IMR-90 (cell line): ENCODE measurements at regions not wholly inside any gene's neighbourhood (a gene's known extent, or its start where the extent isn't known, plus 50 kb on each side); places are given as distances from the start of the nearest gene placed in this dataset.

Experiments
- ATAC-seq: fragments of 200-7000 bp; cut with Tn5 transposase; 2 replicates; pipeline ENCODE4 v1.9.1; 2020; ENCODE audit warnings: low read depth, mild to moderate bottlenecking, moderate library complexity
- BruUV-seq: library from RNA; stranded (reverse); fragments of 400-500 nt; replicated peaks from 2 replicates; lab custom pipeline; 2021; lab: Mats Ljungman, UMichigan
- CTCF ChIA-PET: fragments of 300-600 bp; formaldehyde crosslinking; extraction: SDS; loops from one replicate; lab custom pipeline; 2021; ENCODE audit warnings: antibody characterized with exemption; lab: Yijun Ruan, JAX
- POLR2A ChIA-PET: fragments of 300-600 bp; sonication (Branson Sonifier 250); formaldehyde crosslinking; loops from one replicate; lab custom pipeline; 2022; ENCODE audit warnings: antibody characterized with exemption; ENCODE audit not compliant: unreplicated experiment; lab: Charles Lee
- DNase-seq: peaks from one replicate; pipeline ENCODE4 v3.0.0; 2013
- H2AFZ ChIP-seq: replicated peaks from 2 replicates; pipeline ENCODE3; 2013; ENCODE audit warnings: low read length, mild to moderate bottlenecking; ENCODE audit not compliant: poor library complexity
- H2AK5ac ChIP-seq: 2 replicates; pipeline ENCODE4 v1.6.1; 2013; ENCODE audit warnings: low read depth, low read length, inconsistent platforms
- H2AK9ac ChIP-seq: replicated peaks from 2 replicates; pipeline ENCODE3; 2013; ENCODE audit warnings: mild to moderate bottlenecking, low read depth, low read length, moderate library complexity; ENCODE audit not compliant: poor library complexity
- H2BK120ac ChIP-seq: 2 replicates; pipeline ENCODE4 v1.6.1; 2013; ENCODE audit warnings: low read depth, low read length, inconsistent platforms
- H2BK15ac ChIP-seq: 3 replicates; pipeline ENCODE4 v1.6.1; 2013; ENCODE audit warnings: low read depth, low read length, inconsistent platforms
- H2BK20ac ChIP-seq: 2 replicates; pipeline ENCODE4 v1.6.1; 2013; ENCODE audit warnings: low read depth, mild to moderate bottlenecking, inconsistent platforms, low read length, moderate library complexity
- H2BK5ac ChIP-seq: 2 replicates; pipeline ENCODE4 v1.6.1; 2013; ENCODE audit warnings: mild to moderate bottlenecking, low read depth, low read length, inconsistent platforms; ENCODE audit not compliant: poor library complexity, severe bottlenecking
- H3K14ac ChIP-seq: replicated peaks from 2 replicates; pipeline ENCODE4 v1.6.1; 2013; ENCODE audit warnings: low read depth, low read length, inconsistent platforms
- H3K18ac ChIP-seq: 2 replicates; pipeline ENCODE4 v1.6.1; 2013; ENCODE audit warnings: low read depth, low read length, control low read depth
- H3K23ac ChIP-seq: 2 replicates; pipeline ENCODE4 v1.6.1; 2013; ENCODE audit warnings: low read depth, low read length, inconsistent platforms
- H3K27ac ChIP-seq: 2 replicates; pipeline ENCODE4 v1.5.1; 2013; ENCODE audit warnings: mild to moderate bottlenecking, control low read depth, low read length; ENCODE audit not compliant: insufficient read depth
- H3K27me3 ChIP-seq: 2 replicates; pipeline ENCODE4 v1.6.1; 2013; ENCODE audit warnings: low read length; ENCODE audit not compliant: control insufficient read depth, insufficient read depth
- H3K36me3 ChIP-seq: 2 replicates; pipeline ENCODE4 v1.6.1; 2013; ENCODE audit warnings: low read length, mixed read lengths; ENCODE audit not compliant: control insufficient read depth, insufficient read depth
- H3K4ac ChIP-seq: 2 replicates; pipeline ENCODE4 v1.6.1; 2013; ENCODE audit warnings: low read depth, low read length, inconsistent platforms
- H3K4me1 ChIP-seq: 2 replicates; pipeline ENCODE4 v1.6.1; 2013; ENCODE audit warnings: low read length, mixed read lengths; ENCODE audit not compliant: control insufficient read depth, insufficient read depth
- H3K4me2 ChIP-seq: 2 replicates; pipeline ENCODE4 v1.6.1; 2013; ENCODE audit warnings: low read depth, mild to moderate bottlenecking, control low read depth, low read length, moderate library complexity
- H3K4me3 ChIP-seq: 2 replicates; pipeline ENCODE4 v1.5.1; 2013; ENCODE audit warnings: low read depth, mild to moderate bottlenecking, control low read depth, low read length, moderate library complexity; ENCODE audit not compliant: insufficient read depth
- H3K56ac ChIP-seq: 2 replicates; pipeline ENCODE4 v1.6.1; 2013; ENCODE audit warnings: low read length, inconsistent platforms; ENCODE audit not compliant: insufficient read depth; ENCODE audit errors: extremely low read depth
- H3K79me1 ChIP-seq, 2 experiments: 2 replicates each; pipeline ENCODE4 v1.6.1; 2013; ENCODE audit warnings: low read length in 2 of 2, inconsistent platforms in 1 of 2, low read depth in 1 of 2
- H3K9ac ChIP-seq: 2 replicates; pipeline ENCODE4 v1.6.1; 2013; ENCODE audit warnings: low read depth, low read length, control low read depth
- H3K9me1 ChIP-seq: 2 replicates; pipeline ENCODE4 v1.6.1; 2013; ENCODE audit warnings: low read length, inconsistent platforms; ENCODE audit not compliant: insufficient read depth
- H3K9me3 ChIP-seq: 2 replicates; pipeline ENCODE4 v1.6.1; 2013; ENCODE audit warnings: low read length; ENCODE audit not compliant: control insufficient read depth, insufficient read depth
- H4K20me1 ChIP-seq: 2 replicates; pipeline ENCODE4 v1.6.1; 2013; ENCODE audit warnings: low read length, inconsistent platforms; ENCODE audit not compliant: insufficient read depth
- H4K5ac ChIP-seq: 2 replicates; pipeline ENCODE4 v1.6.1; 2013; ENCODE audit warnings: mild to moderate bottlenecking, low read depth, low read length, control low read depth
- H4K8ac ChIP-seq, 2 experiments: 2 replicates each; pipeline ENCODE4 v1.6.1; 2013; ENCODE audit warnings: low read depth in 2 of 2, low read length in 2 of 2, control low read depth in 1 of 2, inconsistent platforms in 1 of 2
- H4K91ac ChIP-seq: 2 replicates; pipeline ENCODE4 v1.6.1; 2013; ENCODE audit warnings: low read depth, low read length, inconsistent platforms; ENCODE audit not compliant: insufficient read depth
- BHLHE40 ChIP-seq: fragments of 150-350 bp; IDR thresholded peaks from 2 replicates; pipeline ENCODE4 v1.6.1; 2016; ENCODE audit warnings: mild to moderate bottlenecking, low read depth, low read length
- CEBPB ChIP-seq: IDR thresholded peaks from 2 replicates; pipeline ENCODE4 v1.6.1; 2012; ENCODE audit warnings: low read depth, low read length, improper control_type of control experiment
- CHD1 ChIP-seq: IDR thresholded peaks from 2 replicates; pipeline ENCODE4 v1.6.1; 2012; ENCODE audit warnings: low read depth, low read length, improper control_type of control experiment
- FOS ChIP-seq: fragments of 150-350 bp; IDR thresholded peaks from 2 replicates; pipeline ENCODE4 v1.6.1; 2016; ENCODE audit warnings: low read depth, low read length
- MAFK ChIP-seq: IDR thresholded peaks from 2 replicates; pipeline ENCODE4 v1.6.1; 2012; ENCODE audit warnings: low read depth, low read length, improper control_type of control experiment
- MAZ ChIP-seq: IDR thresholded peaks from 2 replicates; pipeline ENCODE4 v1.6.1; 2012; ENCODE audit warnings: low read depth, mild to moderate bottlenecking, low read length, improper control_type of control experiment, moderate library complexity, borderline replicate concordance
- MXI1 ChIP-seq: IDR thresholded peaks from 2 replicates; pipeline ENCODE4 v1.6.1; 2012; ENCODE audit warnings: low read depth, mild to moderate bottlenecking, low read length, moderate library complexity, borderline replicate concordance
- RAD21 ChIP-seq: IDR thresholded peaks from 2 replicates; pipeline ENCODE4 v1.6.1; 2012; ENCODE audit warnings: low read length, improper control_type of control experiment
- RCOR1 ChIP-seq: IDR thresholded peaks from 2 replicates; pipeline ENCODE4 v1.6.1; 2012; ENCODE audit warnings: mild to moderate bottlenecking, low read length, improper control_type of control experiment; ENCODE audit not compliant: insufficient replicate concordance
- RFX5 ChIP-seq: IDR thresholded peaks from 2 replicates; pipeline ENCODE4 v1.8.0; 2012; ENCODE audit warnings: low read depth, mild to moderate bottlenecking, low read length, moderate library complexity
- dilution Hi-C: fragments of 300-500 bp; cut with HindIII; formaldehyde crosslinking; loops from one replicate; pipeline ENCODE4 v1.14.3; 2018; ENCODE audit warnings: low sequenced_read_pairs; ENCODE audit not compliant: unreplicated experiment
- in situ Hi-C: fragments of 300-500 bp; cut with MboI; formaldehyde crosslinking; loops from 3 replicates; pipeline ENCODE4 v1.14.3; 2019; ENCODE audit warnings: low sequenced_read_pairs, inconsistent platforms, mixed read lengths
- intact Hi-C: fragments of 100-400 bp; cut with micrococcal nuclease; formaldehyde crosslinking; loops from 2 replicates; pipeline ENCODE4 v1.10.0; 2022
- TF ChIP-seq, protein P1 (sequence below): conservative IDR thresholded peaks from 2 replicates; pipeline ENCODE4 v1.5.1; 2012; ENCODE audit warnings: mild to moderate bottlenecking, low read depth, low read length, improper control_type of control experiment
- TF ChIP-seq, protein P2 (sequence below): fragments of 150-350 bp; IDR thresholded peaks from 2 replicates; pipeline ENCODE4 v1.6.1; 2017; ENCODE audit warnings: mild to moderate bottlenecking, antibody characterized with exemption, low read length, low read depth
- TF ChIP-seq, protein P3 (sequence below): fragments of 150-350 bp; IDR thresholded peaks from 2 replicates; pipeline ENCODE4 v1.6.1; 2016; ENCODE audit warnings: low read depth, mild to moderate bottlenecking, low read length, moderate library complexity, borderline replicate concordance

DNA sequence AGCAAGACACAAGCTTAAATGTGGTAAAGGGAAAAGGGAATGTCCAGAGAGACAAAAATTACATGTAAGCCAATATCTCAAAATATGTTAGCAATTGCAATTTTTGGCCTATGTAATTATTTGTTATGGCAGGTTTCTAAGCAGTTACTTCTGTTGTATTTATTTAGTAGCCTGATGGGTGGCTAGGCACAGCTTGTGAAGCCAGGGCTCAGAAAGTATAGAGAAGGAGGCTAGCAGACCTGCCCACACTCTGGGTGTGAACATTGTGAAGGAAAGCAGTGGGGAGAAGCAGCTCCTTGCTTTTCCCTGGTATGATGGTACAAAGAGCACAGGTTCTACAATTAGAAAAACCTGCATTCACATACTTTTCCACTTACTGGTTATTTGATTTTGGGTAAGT is 196.5 kb upstream of the PGR start:
- Histone ChIP-seq H3K56ac (no peak overlapping the region), H2BK120ac (no peak overlapping the region), H3K36me3 (no peaks in the 10 kb centered on the region), H3K79me1 (no peaks in the 10 kb centered on the region), H3K23ac (no peak overlapping the region), H3K9ac (no peak overlapping the region), H2BK20ac (no peak overlapping the region), H2AK5ac (no peak overlapping the region), H4K20me1 (no peaks in the 10 kb centered on the region), H3K4me3 (no peak overlapping the region), H3K9me1 (no peaks in the 10 kb centered on the region), H2BK15ac (no peak overlapping the region), H3K4me1 (no peaks in the 10 kb centered on the region), H3K27me3 (no peaks in the 10 kb centered on the region), H4K5ac (no peak overlapping the region), H4K91ac (no peak overlapping the region), H3K9me3 (no peaks in the 10 kb centered on the region), H3K14ac (no peak overlapping the region), H3K4me2 (no peak overlapping the region), H3K27ac (no peak overlapping the region), H2BK5ac (no peak overlapping the region), H2AFZ (no peak overlapping the region), H4K8ac (no peak overlapping the region), H3K18ac (no peak overlapping the region), H2AK9ac (no peak overlapping the region), H3K4ac (no peak overlapping the region)
- ChIA-PET POLR2A (no interaction called here), CTCF (no interaction called here)
- dilution Hi-C loops (no loop called here), in situ Hi-C loops (no loop called here), intact Hi-C loops (no loop called here)
- ATAC-seq = no peak
- no peak for TF ChIP-seq MAZ
- no peak for TF ChIP-seq MXI1
- TF ChIP-seq, protein P1, sequence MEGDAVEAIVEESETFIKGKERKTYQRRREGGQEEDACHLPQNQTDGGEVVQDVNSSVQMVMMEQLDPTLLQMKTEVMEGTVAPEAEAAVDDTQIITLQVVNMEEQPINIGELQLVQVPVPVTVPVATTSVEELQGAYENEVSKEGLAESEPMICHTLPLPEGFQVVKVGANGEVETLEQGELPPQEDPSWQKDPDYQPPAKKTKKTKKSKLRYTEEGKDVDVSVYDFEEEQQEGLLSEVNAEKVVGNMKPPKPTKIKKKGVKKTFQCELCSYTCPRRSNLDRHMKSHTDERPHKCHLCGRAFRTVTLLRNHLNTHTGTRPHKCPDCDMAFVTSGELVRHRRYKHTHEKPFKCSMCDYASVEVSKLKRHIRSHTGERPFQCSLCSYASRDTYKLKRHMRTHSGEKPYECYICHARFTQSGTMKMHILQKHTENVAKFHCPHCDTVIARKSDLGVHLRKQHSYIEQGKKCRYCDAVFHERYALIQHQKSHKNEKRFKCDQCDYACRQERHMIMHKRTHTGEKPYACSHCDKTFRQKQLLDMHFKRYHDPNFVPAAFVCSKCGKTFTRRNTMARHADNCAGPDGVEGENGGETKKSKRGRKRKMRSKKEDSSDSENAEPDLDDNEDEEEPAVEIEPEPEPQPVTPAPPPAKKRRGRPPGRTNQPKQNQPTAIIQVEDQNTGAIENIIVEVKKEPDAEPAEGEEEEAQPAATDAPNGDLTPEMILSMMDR = no peak
- TF ChIP-seq CEBPB = no peak
- no peak for TF ChIP-seq FOS
- TF ChIP-seq, protein P2, sequence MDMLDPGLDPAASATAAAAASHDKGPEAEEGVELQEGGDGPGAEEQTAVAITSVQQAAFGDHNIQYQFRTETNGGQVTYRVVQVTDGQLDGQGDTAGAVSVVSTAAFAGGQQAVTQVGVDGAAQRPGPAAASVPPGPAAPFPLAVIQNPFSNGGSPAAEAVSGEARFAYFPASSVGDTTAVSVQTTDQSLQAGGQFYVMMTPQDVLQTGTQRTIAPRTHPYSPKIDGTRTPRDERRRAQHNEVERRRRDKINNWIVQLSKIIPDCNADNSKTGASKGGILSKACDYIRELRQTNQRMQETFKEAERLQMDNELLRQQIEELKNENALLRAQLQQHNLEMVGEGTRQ = no peak
- TF ChIP-seq RFX5 = no peak
- TF ChIP-seq RAD21 = no peak
- TF ChIP-seq MAFK = no peak
- TF ChIP-seq BHLHE40 = no peak
- TF ChIP-seq, protein P3, sequence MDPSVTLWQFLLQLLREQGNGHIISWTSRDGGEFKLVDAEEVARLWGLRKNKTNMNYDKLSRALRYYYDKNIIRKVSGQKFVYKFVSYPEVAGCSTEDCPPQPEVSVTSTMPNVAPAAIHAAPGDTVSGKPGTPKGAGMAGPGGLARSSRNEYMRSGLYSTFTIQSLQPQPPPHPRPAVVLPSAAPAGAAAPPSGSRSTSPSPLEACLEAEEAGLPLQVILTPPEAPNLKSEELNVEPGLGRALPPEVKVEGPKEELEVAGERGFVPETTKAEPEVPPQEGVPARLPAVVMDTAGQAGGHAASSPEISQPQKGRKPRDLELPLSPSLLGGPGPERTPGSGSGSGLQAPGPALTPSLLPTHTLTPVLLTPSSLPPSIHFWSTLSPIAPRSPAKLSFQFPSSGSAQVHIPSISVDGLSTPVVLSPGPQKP = no peak
- TF ChIP-seq RCOR1 = no peak
- TF ChIP-seq CHD1 = no peak
- BruUV-seq = no TSS peak
- DNase-seq = no peak
